ENCODE measurements at regions not wholly inside any gene's neighbourhood (a gene's known extent, or its start where the extent isn't known, plus 50 kb on each side); places are given as distances from the start of the nearest gene placed in this dataset.

DNA sequence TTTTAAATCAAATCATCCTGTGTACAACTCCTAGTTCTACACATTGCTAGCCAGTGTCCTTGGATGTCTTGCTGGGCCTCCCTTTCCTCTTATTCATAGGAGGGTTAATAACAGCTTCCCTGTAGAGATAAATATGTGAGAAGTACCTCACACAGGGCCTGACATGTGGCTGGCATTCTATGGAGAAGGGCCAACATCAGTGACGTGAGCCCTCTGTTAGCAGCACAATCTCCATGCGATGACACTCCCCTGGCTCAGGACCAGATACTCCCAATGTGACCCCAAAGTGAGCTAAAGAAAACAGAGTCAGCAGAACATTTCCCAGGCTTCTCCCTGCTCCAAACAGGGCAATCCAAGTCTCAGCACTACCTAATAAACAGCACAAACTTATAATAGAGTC lies 818.4 kb downstream of the DIAPH3 start:
- Histone ChIP-seq H3K4me3 (ENCODE audit: control insufficient read depth in 1 of 7, extremely low read depth in 1 of 7, insufficient read depth in 4 of 7, low read depth in 2 of 7, low read length in 6 of 7) (no peak overlapping the region), H3K27me3 (replicated peaks in 2 of 5; ENCODE audit: control insufficient read depth in 4 of 5, insufficient read depth in 5 of 5, low read length in 4 of 5) (no peaks in the 10 kb centered on the region), H3K9me3 (ENCODE audit: control extremely low read depth in 1 of 5, control insufficient read depth in 4 of 5, insufficient read depth in 2 of 5, low read depth in 1 of 5, low read length in 4 of 5) (no peaks in the 10 kb centered on the region), H3K27ac (ENCODE audit: insufficient read depth in 1 of 2, low read depth in 1 of 2, low read length in 2 of 2, poor library complexity in 1 of 2, severe bottlenecking in 2 of 2) (no peak overlapping the region), H3K4me1 (ENCODE audit: control extremely low read depth in 1 of 4, control insufficient read depth in 4 of 4, insufficient read depth in 4 of 4, low read length in 3 of 4) (no peaks in the 10 kb centered on the region), H3K36me3 (ENCODE audit: control insufficient read depth in 4 of 4, insufficient read depth in 4 of 4, low read length in 3 of 4) (no peaks in the 10 kb centered on the region)
- no peak for DNase-seq
- ChIA-PET CTCF (interaction anchor here (0.7 to 1.4 kb wide), 2 partner anchors 9 to 990 kb away, joined by 3 to 4 read pairs; no protein-coding TSS in a partner anchor), POLR2A (no interaction called here)
- WGBS (ENCODE audit: insufficient coverage) = no CpG with 5 or more reads among the region's 2 CpGs

DNA sequence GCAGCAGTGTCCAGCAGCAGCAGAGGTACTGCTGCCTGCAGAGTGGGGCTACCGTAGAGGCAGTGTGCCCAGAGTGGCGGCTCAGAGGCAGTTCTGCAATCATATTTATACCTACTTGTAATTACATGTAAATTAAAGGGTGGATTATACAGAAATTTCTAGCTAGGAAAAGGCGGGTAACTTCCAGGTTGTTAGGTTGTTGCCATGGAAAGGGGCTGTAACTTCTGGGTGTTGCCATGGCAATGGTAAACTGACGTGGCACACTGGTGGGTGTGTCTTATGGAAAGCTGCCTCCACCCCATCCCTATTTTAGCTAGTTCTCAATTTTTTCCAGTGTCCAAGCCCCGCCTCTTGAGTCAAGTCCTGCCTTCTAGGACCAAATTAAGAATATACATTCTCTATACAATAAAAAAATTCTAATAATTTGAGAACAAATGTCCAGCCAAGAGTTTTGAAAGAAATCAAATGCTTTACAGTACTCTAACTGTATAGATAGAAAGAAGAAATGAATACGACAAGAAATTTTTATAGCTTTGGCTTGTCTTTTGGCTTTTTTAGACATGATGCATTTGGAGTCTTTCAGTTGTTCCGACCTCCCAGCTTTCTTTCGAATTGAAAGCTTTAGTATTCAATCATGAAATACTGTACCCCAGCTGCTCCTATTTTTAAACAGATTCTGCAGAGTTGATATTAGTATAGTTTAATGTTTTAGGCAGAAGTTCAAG lies 816.6 kb downstream of the DIAPH3 start:
- Histone ChIP-seq H3K27me3 (replicated peaks in 2 of 5; ENCODE audit: control insufficient read depth in 4 of 5, insufficient read depth in 5 of 5, low read length in 4 of 5) (no peaks in the 10 kb centered on the region), H3K36me3 (ENCODE audit: control insufficient read depth in 4 of 4, insufficient read depth in 4 of 4, low read length in 3 of 4) (no peaks in the 10 kb centered on the region), H3K4me3 (ENCODE audit: control insufficient read depth in 1 of 7, extremely low read depth in 1 of 7, insufficient read depth in 4 of 7, low read depth in 2 of 7, low read length in 6 of 7) (no peak overlapping the region), H3K27ac (ENCODE audit: insufficient read depth in 1 of 2, low read depth in 1 of 2, low read length in 2 of 2, poor library complexity in 1 of 2, severe bottlenecking in 2 of 2) (no peak overlapping the region), H3K9me3 (ENCODE audit: control extremely low read depth in 1 of 5, control insufficient read depth in 4 of 5, insufficient read depth in 2 of 5, low read depth in 1 of 5, low read length in 4 of 5) (no peaks in the 10 kb centered on the region), H3K4me1 (ENCODE audit: control extremely low read depth in 1 of 4, control insufficient read depth in 4 of 4, insufficient read depth in 4 of 4, low read length in 3 of 4) (no peaks in the 10 kb centered on the region)
- ChIA-PET POLR2A (no interaction called here), CTCF (interaction anchor here (1.0 kb wide), 1 partner anchor 29 kb away, joined by 3 read pairs; no protein-coding TSS in a partner anchor)
- 95% methylated on average over 3 of the region's 8 CpGs for WGBS (ENCODE audit: insufficient coverage)
- DNase-seq = no peak

DNA sequence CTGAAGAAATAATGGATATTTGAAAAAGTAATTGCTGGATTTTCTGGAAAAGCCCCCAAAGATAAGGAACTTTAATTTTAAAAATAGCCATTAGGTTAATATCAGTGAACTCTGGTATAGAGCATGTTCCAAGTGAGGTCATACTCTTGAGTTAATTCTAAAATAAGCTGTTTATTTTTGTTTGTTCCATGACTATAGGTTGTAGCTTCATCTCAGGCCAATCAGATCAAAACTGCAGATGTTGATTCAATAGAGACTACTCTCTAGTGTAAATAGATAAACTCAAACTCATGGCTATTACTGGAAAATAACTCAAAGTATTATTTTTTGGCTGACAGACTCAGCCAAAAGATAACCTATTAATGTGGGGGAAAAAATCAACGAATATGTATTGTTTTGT lies 815.1 kb downstream of the DIAPH3 start:
- no peaks in the 10 kb centered on the region for H3K27me3 ChIP-seq (replicated peaks in 2 of 5; ENCODE audit: control insufficient read depth in 4 of 5, insufficient read depth in 5 of 5, low read length in 4 of 5)
- ChIA-PET CTCF (no interaction called here), POLR2A (no interaction called here)
- H3K4me1 ChIP-seq (ENCODE audit: control extremely low read depth in 1 of 4, control insufficient read depth in 4 of 4, insufficient read depth in 4 of 4, low read length in 3 of 4) = no peaks in the 10 kb centered on the region
- H3K9me3 ChIP-seq (ENCODE audit: control extremely low read depth in 1 of 5, control insufficient read depth in 4 of 5, insufficient read depth in 2 of 5, low read depth in 1 of 5, low read length in 4 of 5) = no peaks in the 10 kb centered on the region
- no CpG with 5 or more reads among the region's 1 CpG for WGBS (ENCODE audit: insufficient coverage)
- no peak overlapping the region for H3K4me3 ChIP-seq (ENCODE audit: control insufficient read depth in 1 of 7, extremely low read depth in 1 of 7, insufficient read depth in 4 of 7, low read depth in 2 of 7, low read length in 6 of 7)
- H3K36me3 ChIP-seq (ENCODE audit: control insufficient read depth in 4 of 4, insufficient read depth in 4 of 4, low read length in 3 of 4) = no peaks in the 10 kb centered on the region
- H3K27ac ChIP-seq (ENCODE audit: insufficient read depth in 1 of 2, low read depth in 1 of 2, low read length in 2 of 2, poor library complexity in 1 of 2, severe bottlenecking in 2 of 2) = no peak overlapping the region
- DNase-seq = no peak

DNA sequence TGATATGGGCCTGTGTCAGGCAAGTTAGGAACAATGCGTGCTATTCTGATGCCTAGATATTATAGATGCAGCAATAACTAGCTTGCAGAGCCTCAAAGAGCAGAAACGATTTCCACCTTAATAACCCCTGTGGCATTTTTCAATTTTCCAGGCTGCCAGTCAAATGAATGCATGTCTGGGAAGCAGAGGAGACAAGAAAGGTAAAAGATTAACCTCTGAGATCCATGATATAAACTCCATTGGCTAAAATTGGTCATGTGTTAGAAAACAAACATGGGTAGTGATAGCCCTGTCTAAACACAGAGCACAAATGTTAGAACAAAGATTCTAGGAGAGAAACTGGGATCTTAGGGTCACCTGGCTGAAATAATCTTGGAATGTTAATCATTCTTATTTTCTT lies 811.1 kb downstream of the DIAPH3 start:
- WGBS (ENCODE audit: insufficient coverage) = 100% methylated on average over 2 of the region's 2 CpGs
- H3K27ac ChIP-seq (ENCODE audit: insufficient read depth in 1 of 2, low read depth in 1 of 2, low read length in 2 of 2, poor library complexity in 1 of 2, severe bottlenecking in 2 of 2) = no peak overlapping the region
- DNase-seq = no peak
- no peaks in the 10 kb centered on the region for H3K27me3 ChIP-seq (replicated peaks in 2 of 5; ENCODE audit: control insufficient read depth in 4 of 5, insufficient read depth in 5 of 5, low read length in 4 of 5)
- H3K36me3 ChIP-seq (ENCODE audit: control insufficient read depth in 4 of 4, insufficient read depth in 4 of 4, low read length in 3 of 4) = no peaks in the 10 kb centered on the region
- no peak overlapping the region for H3K4me3 ChIP-seq (ENCODE audit: control insufficient read depth in 1 of 7, extremely low read depth in 1 of 7, insufficient read depth in 4 of 7, low read depth in 2 of 7, low read length in 6 of 7)
- no peaks in the 10 kb centered on the region for H3K9me3 ChIP-seq (ENCODE audit: control extremely low read depth in 1 of 5, control insufficient read depth in 4 of 5, insufficient read depth in 2 of 5, low read depth in 1 of 5, low read length in 4 of 5)
- ChIA-PET POLR2A (no interaction called here), CTCF (no interaction called here)
- H3K4me1 ChIP-seq (ENCODE audit: control extremely low read depth in 1 of 4, control insufficient read depth in 4 of 4, insufficient read depth in 4 of 4, low read length in 3 of 4) = peaks cover 0 to 4% (median 0%) of the 10 kb centered on the region in 4 experiments

DNA sequence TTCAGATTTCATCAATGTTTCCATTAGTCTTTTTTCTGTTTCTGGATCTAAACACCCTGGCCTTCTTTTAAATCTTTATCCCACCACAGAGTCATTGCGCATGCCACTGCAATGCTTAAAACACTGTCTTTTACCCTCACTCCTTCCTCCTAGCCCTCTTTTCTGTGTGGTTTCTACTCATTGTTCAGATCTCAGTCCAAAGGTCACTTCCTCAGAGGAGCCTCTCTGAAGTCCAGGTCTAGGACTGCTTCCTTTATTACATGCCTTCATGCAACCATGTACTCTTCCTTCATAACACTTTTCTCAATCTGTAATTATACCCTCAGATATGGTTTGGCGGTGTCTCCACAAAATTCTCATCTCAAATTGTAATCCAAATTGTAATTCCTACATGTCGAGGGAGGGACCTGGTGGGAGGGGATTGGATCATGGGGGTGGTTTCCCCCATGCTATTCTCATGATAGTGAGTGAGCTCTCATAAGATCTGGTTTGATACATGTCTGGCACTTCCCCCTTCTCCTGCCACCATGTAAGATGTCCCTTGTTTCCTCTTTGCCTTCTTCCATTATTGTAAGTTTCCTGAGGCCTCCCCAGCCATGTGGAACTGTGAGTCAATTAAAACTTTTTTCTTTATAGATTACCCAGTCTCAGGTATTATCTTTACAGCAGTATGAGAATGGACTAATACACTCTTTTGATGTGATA lies 808.9 kb downstream of the DIAPH3 start:
- H3K27me3 ChIP-seq (replicated peaks in 2 of 5; ENCODE audit: control insufficient read depth in 4 of 5, insufficient read depth in 5 of 5, low read length in 4 of 5) = no peaks in the 10 kb centered on the region
- no peaks in the 10 kb centered on the region for H3K9me3 ChIP-seq (ENCODE audit: control extremely low read depth in 1 of 5, control insufficient read depth in 4 of 5, insufficient read depth in 2 of 5, low read depth in 1 of 5, low read length in 4 of 5)
- no peak overlapping the region for H3K4me3 ChIP-seq (ENCODE audit: control insufficient read depth in 1 of 7, extremely low read depth in 1 of 7, insufficient read depth in 4 of 7, low read depth in 2 of 7, low read length in 6 of 7)
- DNase-seq = no peak
- no peaks in the 10 kb centered on the region for H3K36me3 ChIP-seq (ENCODE audit: control insufficient read depth in 4 of 4, insufficient read depth in 4 of 4, low read length in 3 of 4)
- ChIA-PET CTCF (no interaction called here), POLR2A (no interaction called here)
- WGBS (ENCODE audit: insufficient coverage) = 82% methylated on average over 1 of the region's 3 CpGs
- peaks cover 0 to 4% (median 0%) of the 10 kb centered on the region in 4 experiments for H3K4me1 ChIP-seq (ENCODE audit: control extremely low read depth in 1 of 4, control insufficient read depth in 4 of 4, insufficient read depth in 4 of 4, low read length in 3 of 4)
- H3K27ac ChIP-seq (ENCODE audit: insufficient read depth in 1 of 2, low read depth in 1 of 2, low read length in 2 of 2, poor library complexity in 1 of 2, severe bottlenecking in 2 of 2) = no peak overlapping the region

DNA sequence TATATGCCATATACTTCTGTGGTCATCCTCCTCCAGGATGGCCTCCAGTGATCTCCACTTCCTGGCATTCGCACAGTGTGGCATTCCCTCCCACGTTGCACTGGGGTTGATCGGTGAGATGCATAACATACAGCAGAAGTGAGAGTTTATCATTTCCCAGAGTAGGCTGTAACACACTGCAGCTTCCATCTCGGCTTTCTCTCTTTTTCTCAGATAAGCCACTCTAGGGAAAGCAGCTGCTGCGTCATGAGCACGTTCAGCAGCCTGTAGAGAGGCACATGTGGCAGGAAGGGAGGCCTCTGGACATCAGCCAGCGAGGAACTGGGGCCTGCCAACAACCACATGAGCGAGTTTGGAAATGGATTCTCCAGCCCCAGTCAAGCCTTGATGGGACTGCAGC lies 807.1 kb downstream of the DIAPH3 start:
- H3K4me1 ChIP-seq (ENCODE audit: control extremely low read depth in 1 of 4, control insufficient read depth in 4 of 4, insufficient read depth in 4 of 4, low read length in 3 of 4) = peaks cover 0 to 5% (median 2%) of the 10 kb centered on the region in 4 experiments
- no peak overlapping the region for H3K4me3 ChIP-seq (ENCODE audit: control insufficient read depth in 1 of 7, extremely low read depth in 1 of 7, insufficient read depth in 4 of 7, low read depth in 2 of 7, low read length in 6 of 7)
- H3K9me3 ChIP-seq (ENCODE audit: control extremely low read depth in 1 of 5, control insufficient read depth in 4 of 5, insufficient read depth in 2 of 5, low read depth in 1 of 5, low read length in 4 of 5) = peaks cover 0 to 2% (median 0%) of the 10 kb centered on the region in 5 experiments
- H3K36me3 ChIP-seq (ENCODE audit: control insufficient read depth in 4 of 4, insufficient read depth in 4 of 4, low read length in 3 of 4) = no peaks in the 10 kb centered on the region
- no peaks in the 10 kb centered on the region for H3K27me3 ChIP-seq (replicated peaks in 2 of 5; ENCODE audit: control insufficient read depth in 4 of 5, insufficient read depth in 5 of 5, low read length in 4 of 5)
- DNase-seq = peak in 2 of 3 donors; percentile 14 to 17
- WGBS (ENCODE audit: insufficient coverage) = 68% methylated on average over 7 of the region's 8 CpGs
- H3K27ac ChIP-seq (ENCODE audit: insufficient read depth in 1 of 2, low read depth in 1 of 2, low read length in 2 of 2, poor library complexity in 1 of 2, severe bottlenecking in 2 of 2) = no peak overlapping the region
- ChIA-PET CTCF (no interaction called here), POLR2A (no interaction called here)

DNA sequence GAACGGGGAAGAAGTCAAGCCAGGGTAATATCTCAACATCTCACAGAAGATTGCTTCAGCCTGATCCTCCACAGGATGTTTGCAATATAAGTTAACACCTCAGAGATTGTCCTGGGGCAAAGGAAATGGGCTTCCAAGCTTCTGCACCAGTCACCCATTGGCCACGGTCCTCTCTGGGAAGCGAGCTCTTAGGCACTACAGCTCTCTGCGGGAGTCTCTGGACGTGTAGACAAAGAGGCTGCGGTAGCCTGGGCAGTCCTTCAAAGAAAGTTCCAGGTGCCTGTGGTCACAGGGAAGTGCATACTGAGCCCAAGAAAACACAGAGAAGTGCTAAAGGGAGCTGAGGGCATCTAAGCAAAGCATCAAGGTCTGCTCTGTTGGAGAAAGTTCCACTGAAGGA lies 805.7 kb downstream of the DIAPH3 start:
- 92% methylated on average over 6 of the region's 6 CpGs for WGBS (ENCODE audit: insufficient coverage)
- Histone ChIP-seq H3K4me1 (ENCODE audit: control extremely low read depth in 1 of 4, control insufficient read depth in 4 of 4, insufficient read depth in 4 of 4, low read length in 3 of 4) (peaks cover 0 to 5% (median 2%) of the 10 kb centered on the region in 4 experiments), H3K27me3 (replicated peaks in 2 of 5; ENCODE audit: control insufficient read depth in 4 of 5, insufficient read depth in 5 of 5, low read length in 4 of 5) (no peaks in the 10 kb centered on the region), H3K4me3 (ENCODE audit: control insufficient read depth in 1 of 7, extremely low read depth in 1 of 7, insufficient read depth in 4 of 7, low read depth in 2 of 7, low read length in 6 of 7) (no peak overlapping the region), H3K9me3 (ENCODE audit: control extremely low read depth in 1 of 5, control insufficient read depth in 4 of 5, insufficient read depth in 2 of 5, low read depth in 1 of 5, low read length in 4 of 5) (peaks cover 0 to 2% (median 0%) of the 10 kb centered on the region in 5 experiments), H3K36me3 (ENCODE audit: control insufficient read depth in 4 of 4, insufficient read depth in 4 of 4, low read length in 3 of 4) (no peaks in the 10 kb centered on the region), H3K27ac (ENCODE audit: insufficient read depth in 1 of 2, low read depth in 1 of 2, low read length in 2 of 2, poor library complexity in 1 of 2, severe bottlenecking in 2 of 2) (no peak overlapping the region)
- ChIA-PET CTCF (interaction anchor here (1.7 kb wide), 1 partner anchor 33 kb away, joined by 4 read pairs; no protein-coding TSS in a partner anchor), POLR2A (interaction anchor here (0.5 kb wide), 1 partner anchor 25 kb away, joined by 3 read pairs; no protein-coding TSS in a partner anchor)
- DNase-seq = no peak
